ENCODE measurements at regions not wholly inside any gene's neighbourhood (a gene's known extent, or its start where the extent isn't known, plus 50 kb on each side); places are given as distances from the start of the nearest gene placed in this dataset.
"Not testable (repeated sequence)": the region's sequence is repeated elsewhere in the genome, so short reads cannot be mapped to it uniquely, and the experiment has no call there.

- not testable (repeated sequence) for TF ChIP-seq CTCF (IDR thresholded peaks at IDR 0.05); HOXB13 (CRISPR knock-in tag; IDR thresholded peaks at IDR 0.05; ENCODE audit: low read depth); ELK1 (IDR thresholded peaks at IDR 0.05; ENCODE audit: low read depth, low read length); RFX5 (IDR thresholded peaks at IDR 0.05)
Measured at GRCh38 chr3:15996496-15996895, 178.0 kb upstream of the GALNT15 start.
